CD14-positive monocyte (primary cell): ENCODE measurements at regions not wholly inside any gene's neighbourhood (a gene's known extent, or its start where the extent isn't known, plus 50 kb on each side); places are given as distances from the start of the nearest gene placed in this dataset.

Experiments
- DNase-seq, 3 donors: peaks; one replicate each; pipeline ENCODE4 v3.0.0-alpha.2; 2011 to 2022
- H2AFZ ChIP-seq: 2 replicates; pipeline ENCODE4 v1.6.0; 2012; ENCODE audit warnings: mild to moderate bottlenecking, low read depth, low read length, inconsistent platforms; ENCODE audit not compliant: insufficient read depth, poor library complexity, severe bottlenecking
- H3K27ac ChIP-seq, 2 donors: 1 replicate in 1 of 2; 2 replicates in 1 of 2; pipeline ENCODE4 v1.5.1; 2012 to 2013; ENCODE audit warnings: low read length in 2 of 2, control low read depth in 1 of 2, inconsistent platforms in 1 of 2, low read depth in 1 of 2, mild to moderate bottlenecking in 1 of 2
- H3K27me3 ChIP-seq, 2 donors: one replicate each; pipeline versions ENCODE4 v1.6.0 to v1.6.1; 2011 to 2013; ENCODE audit warnings: low read length in 2 of 2; ENCODE audit not compliant: control insufficient read depth in 2 of 2, insufficient read depth in 2 of 2
- H3K36me3 ChIP-seq, 2 donors: replicated peaks in 1 of 2; 1 replicate in 1 of 2; 2 replicates in 1 of 2; pipeline versions ENCODE4 v1.5.1 to v1.6.1; 2012 to 2013; ENCODE audit warnings: low read length in 2 of 2, control low read depth in 1 of 2, inconsistent platforms in 1 of 2, mild to moderate bottlenecking in 1 of 2; ENCODE audit not compliant: insufficient read depth in 2 of 2, control insufficient read depth in 1 of 2
- H3K4me1 ChIP-seq, 2 donors: 1 replicate in 1 of 2; 2 replicates in 1 of 2; pipeline versions ENCODE4 v1.5.1 to v1.6.1; 2012 to 2013; ENCODE audit warnings: low read length in 2 of 2, control low read depth in 1 of 2, inconsistent platforms in 1 of 2, mild to moderate bottlenecking in 1 of 2, moderate library complexity in 1 of 2; ENCODE audit not compliant: insufficient read depth in 2 of 2, control insufficient read depth in 1 of 2
- H3K4me2 ChIP-seq: replicated peaks from 2 replicates; pipeline ENCODE3; 2012; ENCODE audit warnings: low read length, moderate library complexity, mild to moderate bottlenecking; ENCODE audit not compliant: poor library complexity, severe bottlenecking; ENCODE audit errors: extremely low read depth
- H3K4me3 ChIP-seq, 3 experiments: fragments of 200-600 bp in 1 of 3; sonication (generic) in 1 of 3; replicated peaks in 1 of 3; 1 replicate in 2 of 3; 2 replicates in 1 of 3; pipeline ENCODE4 v1.5.1; 2011 to 2013; ENCODE audit warnings: low read length in 3 of 3, mild to moderate bottlenecking in 3 of 3, control low read depth in 2 of 3, low read depth in 2 of 3, inconsistent platforms in 1 of 3, moderate library complexity in 1 of 3
- H3K79me2 ChIP-seq: 2 replicates; pipeline ENCODE4 v1.6.0; 2012; ENCODE audit warnings: mild to moderate bottlenecking, control low read depth, inconsistent platforms, low read length, moderate library complexity; ENCODE audit not compliant: insufficient read depth
- H3K9ac ChIP-seq: 2 replicates; pipeline ENCODE4 v1.6.0; 2017; ENCODE audit warnings: low read length, mild to moderate bottlenecking; ENCODE audit not compliant: insufficient read depth, poor library complexity, severe bottlenecking
- H3K9me3 ChIP-seq, 2 donors: replicated peaks in 1 of 2; 1 replicate in 1 of 2; 2 replicates in 1 of 2; pipeline versions ENCODE4 v1.5.1 to v1.6.1; 2012 to 2013; ENCODE audit warnings: low read length in 2 of 2, control low read depth in 1 of 2; ENCODE audit not compliant: control insufficient read depth in 1 of 2, insufficient read depth in 1 of 2
- H4K20me1 ChIP-seq: 2 replicates; pipeline ENCODE4 v1.6.0; 2012; ENCODE audit warnings: mild to moderate bottlenecking, low read length, control low read depth, moderate library complexity; ENCODE audit not compliant: insufficient read depth
- H3K27ac Mint-ChIP-seq, 7 donors: one replicate each; pipeline ENCODE4 v1.8.0; 2020; ENCODE audit warnings: mild to moderate bottlenecking in 7 of 7, mixed read lengths in 7 of 7, moderate library complexity in 6 of 7, inconsistent platforms in 2 of 7
- H3K27me3 Mint-ChIP-seq, 3 donors: one replicate each; pipeline ENCODE4 v1.8.0; 2021 to 2022; ENCODE audit warnings: low read depth in 3 of 3, mild to moderate bottlenecking in 3 of 3, mixed read lengths in 3 of 3, moderate library complexity in 3 of 3, inconsistent platforms in 1 of 3
- H3K36me3 Mint-ChIP-seq, 2 donors: one replicate each; pipeline ENCODE4 v1.8.0; 2020; ENCODE audit warnings: mixed read lengths in 2 of 2, inconsistent platforms in 1 of 2, mild to moderate bottlenecking in 1 of 2
- H3K4me1 Mint-ChIP-seq: one replicate; pipeline ENCODE4 v1.8.0; 2020; ENCODE audit warnings: mild to moderate bottlenecking, mixed read lengths
- H3K4me3 Mint-ChIP-seq, 2 donors: one replicate each; pipeline ENCODE4 v1.8.0; 2020; ENCODE audit warnings: mild to moderate bottlenecking in 2 of 2, mixed read lengths in 2 of 2, moderate library complexity in 1 of 2
- H3K9me3 Mint-ChIP-seq, 7 donors: one replicate each; pipeline ENCODE4 v1.8.0; 2020 to 2022; ENCODE audit warnings: mixed read lengths in 7 of 7, mild to moderate bottlenecking in 6 of 7, moderate library complexity in 6 of 7, inconsistent platforms in 2 of 7
- WGBS: methylation state at CpG from one replicate; pipeline ENCODE4 v1.1.5; 2013; ENCODE audit warnings: missing lambda C conversion rate; ENCODE audit not compliant: insufficient coverage; 5-methylcytosine and 5-hydroxymethylcytosine counted together
- intact Hi-C, 2 donors: fragments of 100-400 bp; cut with micrococcal nuclease; formaldehyde crosslinking; loops; one replicate each; pipeline versions ENCODE4 v1.15.0 to v1.15.1; 2023
- TF ChIP-seq, protein P1 (sequence below): fragments of 200-600 bp; IDR thresholded peaks from one replicate; pipeline ENCODE4 v1.8.0; 2022; ENCODE audit warnings: antibody characterized with exemption, mild to moderate bottlenecking

DNA sequence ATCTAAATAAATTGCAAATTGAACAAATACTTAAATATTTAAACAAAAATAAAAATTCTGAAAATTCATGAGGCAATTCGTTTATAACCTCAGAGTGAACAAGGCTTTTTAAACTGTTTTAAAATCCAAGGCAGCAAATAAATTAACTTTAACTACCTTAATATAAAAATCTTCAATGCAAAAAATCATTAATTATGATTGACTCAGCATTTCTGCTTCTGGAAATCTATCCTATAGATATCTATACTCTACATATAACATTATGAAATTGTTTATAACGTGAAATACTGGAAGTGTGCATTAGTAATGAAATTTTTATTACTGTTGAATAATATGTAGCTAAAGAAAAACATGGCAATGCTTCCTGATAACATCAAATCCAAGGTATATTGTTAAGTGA is 92.4 kb downstream of the ADAMTS1 start:
- no peaks in the 10 kb centered on the region for H3K27me3 ChIP-seq
- WGBS: no CpG with 5 or more reads among the region's 2 CpGs
- intact Hi-C loops: no loop called here

DNA sequence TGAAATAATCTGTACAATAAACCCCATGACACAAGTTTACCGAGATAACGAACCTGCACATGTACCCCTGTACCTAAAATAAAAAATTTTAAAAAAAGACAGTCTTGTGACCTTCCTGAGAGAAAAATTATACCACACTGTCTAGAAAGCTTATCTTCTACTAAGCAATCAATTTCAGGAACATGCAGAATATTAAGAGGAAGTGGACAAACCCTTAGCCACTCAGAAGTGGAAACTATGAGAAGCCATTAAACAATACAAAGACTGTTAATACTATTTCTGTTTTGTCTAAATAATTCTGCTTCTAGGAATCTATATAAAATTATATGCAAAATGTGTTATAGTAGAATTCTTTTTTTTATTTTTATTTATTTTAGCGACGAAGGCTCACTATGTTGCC is 93.9 kb downstream of the ADAMTS1 start:
- Histone ChIP-seq H3K79me2 (no peaks in the 10 kb centered on the region), H3K9me3 (no peaks in the 10 kb centered on the region), H3K4me3 (no peak overlapping the region), H3K4me1 (no peaks in the 10 kb centered on the region), H3K36me3 (no peaks in the 10 kb centered on the region), H3K9ac (no peak overlapping the region), H3K27ac (no peak overlapping the region), H3K4me2 (no peak overlapping the region), H3K27me3 (no peaks in the 10 kb centered on the region), H4K20me1 (no peaks in the 10 kb centered on the region), H2AFZ (no peak overlapping the region)
- no peak for DNase-seq
- no peak overlapping the region for H3K27ac Mint-ChIP-seq
- no CpG with 5 or more reads among the region's 4 CpGs for WGBS
- peaks cover 0 to 1% (median 0%) of the 10 kb centered on the region in 7 donors for H3K9me3 Mint-ChIP-seq
- H3K36me3 Mint-ChIP-seq: no peaks in the 10 kb centered on the region
- peaks cover 0 to 1% (median 0%) of the 10 kb centered on the region in 3 donors for H3K27me3 Mint-ChIP-seq
- H3K4me3 Mint-ChIP-seq: no peak overlapping the region
- TF ChIP-seq, protein P1, sequence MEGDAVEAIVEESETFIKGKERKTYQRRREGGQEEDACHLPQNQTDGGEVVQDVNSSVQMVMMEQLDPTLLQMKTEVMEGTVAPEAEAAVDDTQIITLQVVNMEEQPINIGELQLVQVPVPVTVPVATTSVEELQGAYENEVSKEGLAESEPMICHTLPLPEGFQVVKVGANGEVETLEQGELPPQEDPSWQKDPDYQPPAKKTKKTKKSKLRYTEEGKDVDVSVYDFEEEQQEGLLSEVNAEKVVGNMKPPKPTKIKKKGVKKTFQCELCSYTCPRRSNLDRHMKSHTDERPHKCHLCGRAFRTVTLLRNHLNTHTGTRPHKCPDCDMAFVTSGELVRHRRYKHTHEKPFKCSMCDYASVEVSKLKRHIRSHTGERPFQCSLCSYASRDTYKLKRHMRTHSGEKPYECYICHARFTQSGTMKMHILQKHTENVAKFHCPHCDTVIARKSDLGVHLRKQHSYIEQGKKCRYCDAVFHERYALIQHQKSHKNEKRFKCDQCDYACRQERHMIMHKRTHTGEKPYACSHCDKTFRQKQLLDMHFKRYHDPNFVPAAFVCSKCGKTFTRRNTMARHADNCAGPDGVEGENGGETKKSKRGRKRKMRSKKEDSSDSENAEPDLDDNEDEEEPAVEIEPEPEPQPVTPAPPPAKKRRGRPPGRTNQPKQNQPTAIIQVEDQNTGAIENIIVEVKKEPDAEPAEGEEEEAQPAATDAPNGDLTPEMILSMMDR: no peak
- intact Hi-C loops: no loop called here
- H3K4me1 Mint-ChIP-seq: no peaks in the 10 kb centered on the region

More for the DNA sequence above, 92.4 kb downstream of the ADAMTS1 start:
- Histone ChIP-seq H3K79me2 (no peaks in the 10 kb centered on the region), H3K4me1 (no peaks in the 10 kb centered on the region), H2AFZ (no peak overlapping the region), H3K27ac (no peak overlapping the region), H3K9ac (no peak overlapping the region), H3K4me3 (no peak overlapping the region), H3K4me2 (no peak overlapping the region), H4K20me1 (no peaks in the 10 kb centered on the region), H3K9me3 (no peaks in the 10 kb centered on the region), H3K36me3 (no peaks in the 10 kb centered on the region)
- DNase-seq: no peak
- no peak overlapping the region for H3K4me3 Mint-ChIP-seq
- no peak overlapping the region for H3K27ac Mint-ChIP-seq
- H3K4me1 Mint-ChIP-seq: no peaks in the 10 kb centered on the region
- peaks cover 0 to 1% (median 0%) of the 10 kb centered on the region in 3 donors for H3K27me3 Mint-ChIP-seq
- TF ChIP-seq, protein P1: no peak
- H3K36me3 Mint-ChIP-seq: no peaks in the 10 kb centered on the region
- peaks cover 0 to 2% (median 0%) of the 10 kb centered on the region in 7 donors for H3K9me3 Mint-ChIP-seq
